Left ventricle myocardium superior (tissue), 1 donor: ENCODE measurements at regions not wholly inside any gene's neighbourhood (a gene's known extent, or its start where the extent isn't known, plus 50 kb on each side); places are given as distances from the start of the nearest gene placed in this dataset.

Experiments used
- ATAC-seq: fragments of 200-7000 bp; cut with Tn5 transposase; one replicate; pipeline ENCODE4 v1.9.1; 2020; ENCODE audit warnings: mild to moderate bottlenecking, moderate library complexity
- DNase-seq: peaks from one replicate; pipeline ENCODE4 v3.0.0-alpha.2; 2020
- intact Hi-C: fragments of 100-400 bp; cut with micrococcal nuclease; formaldehyde crosslinking; loops from one replicate; pipeline ENCODE4 v1.11.0; 2022
- donor health status: DM: no; HTN: yes; CAD: no; lungs with severe emphysema.

DNA sequence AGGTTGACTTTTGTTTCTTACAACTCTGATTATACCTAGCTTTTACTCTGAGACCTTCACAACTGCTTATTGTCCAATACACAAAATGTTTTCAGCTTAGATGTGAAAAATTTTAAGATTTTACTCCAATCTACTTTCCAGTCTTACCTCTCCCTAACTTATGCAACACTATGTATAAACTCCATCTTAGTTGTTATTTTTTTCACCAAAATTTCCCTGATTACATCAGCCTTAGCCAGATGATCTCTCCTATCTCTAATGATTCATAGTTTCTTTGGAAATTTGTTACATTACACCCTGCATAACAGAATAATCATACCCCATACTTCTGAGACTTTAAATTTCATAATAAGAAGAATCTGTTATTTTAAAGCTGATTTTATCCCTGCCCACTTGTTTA lies 621.0 kb upstream of the ANO3 start:
- ATAC-seq, result no peak
- no peak for DNase-seq
- intact Hi-C loops, result no loop called here

GRCh38 chr11:25727944-25728343 lies 604.0 kb upstream of the ANO3 start:
- DNase-seq (no peak), ATAC-seq (no peak)
- intact Hi-C loops, result no loop called here

GRCh38 chr11:25730230-25730629 lies 601.7 kb upstream of the ANO3 start:
- ATAC-seq, result no peak
- no peak for DNase-seq
- intact Hi-C loops, result no loop called here

- no peak for ATAC-seq
- no peak for DNase-seq
- intact Hi-C loops, result no loop called here
These were observed 598.2 kb upstream of the ANO3 start for GRCh38 chr11:25733777-25734176.

DNA sequence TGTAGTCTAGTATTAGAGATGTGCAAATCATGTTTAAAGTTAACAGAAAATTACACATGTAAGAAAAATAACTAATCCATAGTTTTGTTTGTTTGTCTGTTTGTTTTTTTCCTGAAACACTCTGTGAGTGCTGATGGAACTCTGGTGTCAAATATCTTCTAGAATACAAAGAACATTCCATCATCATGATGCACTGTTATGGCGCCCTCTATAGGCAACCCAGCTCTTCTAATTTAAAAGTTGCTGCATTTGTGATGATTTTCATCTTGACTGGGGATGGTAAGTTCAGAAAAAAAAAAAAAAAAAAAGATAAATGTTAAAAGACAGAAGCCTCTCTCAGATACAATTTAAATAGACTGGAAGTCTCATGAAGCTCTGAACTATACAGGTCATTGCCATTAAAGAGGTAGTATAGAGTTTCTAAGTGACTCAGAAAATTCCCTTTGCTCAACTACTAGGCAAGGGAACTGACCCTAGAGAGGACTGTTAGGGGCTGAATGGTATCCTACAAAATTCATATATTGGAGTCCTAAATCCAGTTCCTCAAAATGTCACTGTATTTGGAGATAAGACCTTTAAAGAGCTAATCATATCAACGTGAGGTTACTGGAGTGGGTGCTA lies 597.2 kb upstream of the ANO3 start:
- DNase-seq (no peak), ATAC-seq (no peak)
- intact Hi-C loops, result no loop called here

DNA sequence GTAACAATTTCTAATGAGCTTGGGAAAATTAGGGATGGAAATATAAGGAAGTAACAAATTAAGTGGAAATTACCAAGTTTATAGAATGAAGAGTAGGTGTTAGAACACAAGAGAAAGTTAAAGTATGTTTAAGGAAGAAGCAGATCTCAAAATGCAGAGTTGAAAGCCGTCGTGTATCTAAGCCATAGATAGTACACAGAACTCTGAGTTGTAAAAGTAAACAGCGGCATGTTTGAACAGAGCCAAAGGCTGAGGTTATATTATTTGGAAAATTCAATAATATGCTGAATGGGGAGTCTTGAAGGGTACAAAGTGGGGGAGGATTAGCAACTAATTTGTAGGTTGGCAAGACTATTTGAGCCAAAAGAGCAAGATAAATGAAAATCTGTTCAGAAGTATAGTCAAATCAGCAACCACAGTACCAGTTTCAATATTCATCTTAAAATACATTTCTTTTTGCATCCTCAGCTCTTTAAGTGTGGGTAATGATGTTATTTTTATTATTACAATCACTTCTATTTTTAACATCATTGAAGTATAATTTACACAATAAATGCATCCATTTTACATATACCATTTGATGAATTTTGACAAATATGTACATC lies 594.8 kb upstream of the ANO3 start:
- ATAC-seq (no peak), DNase-seq (no peak)
- intact Hi-C loops, result no loop called here

DNA sequence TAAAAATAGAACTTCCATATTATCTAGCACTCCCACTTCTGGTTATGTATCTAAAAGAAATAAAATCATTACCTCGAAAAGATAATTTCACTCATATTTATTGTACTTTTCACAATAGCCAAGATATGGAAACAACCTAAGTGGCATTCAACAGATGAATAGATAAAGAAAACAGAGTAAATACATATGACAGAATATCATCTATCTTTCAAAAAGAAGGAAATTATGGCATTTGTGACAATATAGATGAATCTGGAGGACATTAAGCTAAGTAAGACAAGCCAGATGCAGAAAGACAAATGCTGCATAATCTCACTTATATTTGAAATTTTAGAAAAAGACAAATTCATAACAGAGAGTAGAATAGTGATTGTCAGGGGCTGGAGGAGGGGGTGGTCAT lies 590.0 kb upstream of the ANO3 start:
- intact Hi-C loops, result no loop called here
- DNase-seq (no peak), ATAC-seq (no peak)

GRCh38 chr11:25742800-25743199 lies 589.1 kb upstream of the ANO3 start:
- ATAC-seq (no peak), DNase-seq (no peak)
- intact Hi-C loops, result no loop called here

GRCh38 chr11:25755381-25755780 lies 576.5 kb upstream of the ANO3 start:
- intact Hi-C loops, result no loop called here
- no peak for ATAC-seq
- no peak for DNase-seq

DNA sequence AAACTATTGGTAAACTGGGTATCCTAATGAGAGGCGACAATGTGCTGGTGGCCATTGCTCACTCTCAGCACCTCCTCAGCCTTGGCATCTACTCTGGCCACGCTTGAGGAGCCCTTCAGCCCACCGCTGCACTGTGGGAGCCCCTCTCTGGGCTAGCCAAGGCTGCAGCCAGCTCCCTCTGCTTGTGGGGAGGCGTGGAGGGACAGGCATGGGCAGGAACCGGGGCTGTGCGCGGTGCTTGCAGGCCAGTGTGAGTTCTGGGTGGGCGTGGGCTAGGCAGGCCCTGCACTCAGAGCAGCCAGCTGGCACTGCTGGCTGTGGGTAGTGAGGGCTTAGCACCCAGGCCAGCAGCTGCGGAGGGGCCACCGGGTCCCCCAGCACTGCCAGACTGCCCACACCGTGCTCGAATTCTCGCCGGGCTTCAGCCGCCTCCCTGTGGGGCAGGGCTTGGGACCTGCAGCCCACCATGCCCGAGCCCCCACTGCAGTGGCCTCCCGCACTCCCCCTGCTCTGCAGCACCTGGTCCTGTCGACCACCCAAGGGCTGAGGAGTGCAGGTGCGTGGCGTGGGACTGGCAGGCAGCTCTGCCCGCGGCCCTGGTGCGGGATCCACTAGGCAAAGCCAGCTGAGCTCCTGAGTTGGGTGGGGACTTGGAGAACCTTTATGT lies 575.9 kb upstream of the ANO3 start:
- no peak for ATAC-seq
- no peak for DNase-seq
- intact Hi-C loops, result no loop called here

DNA sequence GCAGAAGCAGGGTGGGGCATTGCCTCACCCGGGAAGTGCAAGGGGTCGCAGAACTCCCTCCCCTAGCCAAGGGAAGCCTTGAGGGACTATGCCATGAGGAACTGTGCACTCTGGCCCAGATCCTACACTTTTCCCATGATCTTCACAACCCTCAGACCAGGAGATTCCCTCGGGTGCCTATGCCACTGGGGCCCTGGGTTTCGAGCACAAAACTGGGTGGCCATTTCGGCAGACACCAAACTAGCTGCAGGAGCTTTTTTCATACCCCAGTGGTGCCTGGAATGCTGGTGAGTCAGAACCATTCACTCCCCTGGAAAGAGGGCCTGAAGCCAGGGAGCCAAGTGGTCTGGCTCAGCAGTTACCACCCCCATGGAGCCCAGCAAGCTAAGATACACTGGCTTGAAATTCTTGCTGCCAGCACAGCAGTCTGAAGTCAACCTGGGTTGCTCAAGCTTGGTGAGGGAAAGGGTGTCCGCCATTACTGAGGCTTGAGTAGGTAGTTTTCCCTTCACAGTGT lies 573.7 kb upstream of the ANO3 start:
- intact Hi-C loops, result no loop called here
- ATAC-seq, result no peak
- DNase-seq, result no peak

- no peak for ATAC-seq
- no peak for DNase-seq
- intact Hi-C loops, result no loop called here
These were observed 565.5 kb upstream of the ANO3 start for GRCh38 chr11:25766332-25767015.

GRCh38 chr11:25769287-25769686 lies 562.6 kb upstream of the ANO3 start:
- intact Hi-C loops, result no loop called here
- DNase-seq, result no peak
- ATAC-seq, result no peak

GRCh38 chr11:25771605-25772004 lies 560.3 kb upstream of the ANO3 start:
- DNase-seq (no peak), ATAC-seq (no peak)
- intact Hi-C loops, result no loop called here

DNA sequence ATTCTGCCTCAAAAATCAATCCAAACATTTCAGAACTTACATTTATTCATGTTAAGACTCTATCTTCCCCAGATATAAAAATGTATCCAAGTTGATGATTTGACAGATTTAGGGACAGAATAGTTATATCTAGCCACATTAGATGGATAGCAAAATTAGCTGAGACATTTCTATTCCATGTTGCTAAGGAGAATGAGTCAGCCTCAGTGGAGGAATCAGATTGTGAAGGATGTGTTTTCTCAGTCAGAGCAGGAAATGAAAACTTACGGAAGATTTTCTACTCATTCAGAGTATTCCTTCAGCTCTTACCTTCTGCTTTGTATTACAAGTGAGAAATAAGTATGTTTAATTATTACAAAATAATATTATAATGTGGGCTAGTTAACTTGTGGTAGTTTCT lies 556.3 kb upstream of the ANO3 start:
- ATAC-seq (no peak), DNase-seq (no peak)
- intact Hi-C loops, result no loop called here

DNA sequence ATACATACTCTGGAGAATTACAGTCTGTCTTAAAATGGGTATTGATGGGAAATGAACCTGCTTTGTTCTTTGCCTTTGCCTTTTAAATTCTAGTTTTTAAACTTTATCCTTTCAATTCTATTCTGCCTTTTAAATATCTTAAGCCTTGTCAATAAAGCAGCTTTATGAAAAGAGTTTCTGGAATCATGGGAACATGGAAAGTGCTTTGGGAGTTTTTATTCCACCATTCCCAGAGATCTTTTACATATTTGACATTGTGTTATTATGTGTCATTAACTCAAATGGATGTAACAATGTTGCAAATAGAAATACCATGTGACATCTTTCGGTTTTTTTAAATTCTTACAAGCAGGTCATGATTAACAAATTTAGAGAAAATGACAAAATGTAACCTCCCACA lies 555.7 kb upstream of the ANO3 start:
- intact Hi-C loops, result no loop called here
- no peak for ATAC-seq
- no peak for DNase-seq

DNA sequence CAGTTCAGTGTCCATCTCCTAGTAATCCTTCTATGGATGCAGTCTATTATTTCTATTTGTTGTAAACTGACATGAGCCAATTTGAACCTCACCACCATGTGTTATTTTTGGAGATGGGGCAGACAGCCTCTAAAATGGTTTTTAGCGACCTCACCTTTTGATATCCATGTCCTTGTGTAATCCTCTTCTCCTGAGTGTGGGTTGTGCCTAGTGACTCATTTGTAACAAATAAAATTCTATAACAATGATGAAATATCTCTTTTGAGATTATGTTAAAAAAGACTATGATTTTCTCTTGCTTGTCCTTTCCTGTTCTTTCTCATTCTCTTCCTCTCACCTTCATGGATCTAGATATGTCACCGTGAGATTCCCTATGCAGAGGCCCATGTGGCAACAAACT lies 554.6 kb upstream of the ANO3 start:
- DNase-seq (no peak), ATAC-seq (no peak)
- intact Hi-C loops, result no loop called here

DNA sequence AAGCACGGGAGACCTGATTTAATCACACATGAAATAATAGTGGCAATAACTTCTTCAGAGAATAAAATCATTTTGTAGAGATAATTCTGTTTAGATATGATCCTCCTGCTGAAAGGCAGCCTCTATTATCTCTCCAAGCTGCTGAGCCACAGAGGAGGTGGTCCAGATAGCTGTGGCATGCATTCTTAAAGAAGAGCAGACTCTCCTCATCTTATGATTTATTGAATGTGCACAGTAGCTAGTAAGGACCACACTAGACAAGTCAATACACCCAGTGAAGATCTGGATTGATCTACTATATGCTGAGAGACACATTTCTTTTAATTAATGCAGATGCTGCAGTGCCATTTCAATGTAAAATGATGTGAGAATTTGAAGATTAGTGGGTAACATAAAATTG lies 552.9 kb upstream of the ANO3 start:
- intact Hi-C loops, result no loop called here
- ATAC-seq, result no peak
- no peak for DNase-seq

GRCh38 chr11:25787416-25787815 lies 544.5 kb upstream of the ANO3 start:
- ATAC-seq (no peak), DNase-seq (no peak)
- intact Hi-C loops, result no loop called here

- ATAC-seq (no peak), DNase-seq (no peak)
- intact Hi-C loops, result no loop called here
These were observed 541.5 kb upstream of the ANO3 start for GRCh38 chr11:25790396-25790795.
